Naive B cell (primary cell): ENCODE measurements at regions not wholly inside any gene's neighbourhood (a gene's known extent, or its start where the extent isn't known, plus 50 kb on each side); places are given as distances from the start of the nearest gene placed in this dataset.
"Not testable (repeated sequence)": the region's sequence is repeated elsewhere in the genome, so short reads cannot be mapped to it uniquely, and the experiment has no call there.

Experiments
- ATAC-seq, 2 donors: fragments of 150-1000 bp; cut with Tn5 transposase; 2 replicates each; pipeline ENCODE4 v1.10.0; 2021; ENCODE audit warnings: low read depth in 2 of 2, mild to moderate bottlenecking in 2 of 2, moderate library complexity in 2 of 2
- DNase-seq: peaks from one replicate; pipeline ENCODE4 v3.0.0; 2022
- H3K27ac Mint-ChIP-seq, 6 donors: one replicate each; pipeline ENCODE4 v1.8.0; 2020 to 2022; ENCODE audit warnings: mild to moderate bottlenecking in 6 of 6, mixed read lengths in 6 of 6, moderate library complexity in 5 of 6, inconsistent platforms in 2 of 6
- H3K27me3 Mint-ChIP-seq, 3 donors: one replicate each; pipeline ENCODE4 v1.8.0; 2021 to 2022; ENCODE audit warnings: mixed read lengths in 3 of 3, mild to moderate bottlenecking in 1 of 3
- H3K36me3 Mint-ChIP-seq, 2 donors: one replicate each; pipeline ENCODE4 v1.8.0; 2020 to 2022; ENCODE audit warnings: mixed read lengths in 2 of 2, inconsistent platforms in 1 of 2, mild to moderate bottlenecking in 1 of 2
- H3K4me1 Mint-ChIP-seq, 3 donors: one replicate each; pipeline ENCODE4 v1.8.0; 2020 to 2022; ENCODE audit warnings: mixed read lengths in 3 of 3, inconsistent platforms in 1 of 3, mild to moderate bottlenecking in 1 of 3, moderate library complexity in 1 of 3
- H3K4me3 Mint-ChIP-seq, 8 donors: one replicate each; pipeline ENCODE4 v1.8.0; 2020 to 2022; ENCODE audit warnings: mild to moderate bottlenecking in 8 of 8, mixed read lengths in 8 of 8, moderate library complexity in 8 of 8, inconsistent platforms in 2 of 8
- H3K9me3 Mint-ChIP-seq, 7 donors: one replicate each; pipeline ENCODE4 v1.8.0; 2020 to 2022; ENCODE audit warnings: mixed read lengths in 7 of 7, mild to moderate bottlenecking in 5 of 7, inconsistent platforms in 2 of 7, moderate library complexity in 1 of 7

GRCh38 chr12:25347716-25348592, 97.2 kb upstream of the KRAS start:
- Mint-ChIP-seq H3K27ac (no peak overlapping the region), H3K36me3 (no peaks in the 10 kb centered on the region), H3K4me1 (peaks cover 0 to 1% (median 0%) of the 10 kb centered on the region in 3 donors), H3K4me3 (no peak overlapping the region), H3K27me3 (peaks cover 0 to 5% (median 0%) of the 10 kb centered on the region in 3 donors), H3K9me3 (peaks cover 0 to 4% (median 0%) of the 10 kb centered on the region in 7 donors)
- ATAC-seq (no peak), DNase-seq (no peak)

GRCh38 chr12:25341877-25342276, 91.1 kb upstream of the KRAS start:
- not testable (repeated sequence) for H3K36me3 Mint-ChIP-seq, DNase-seq, H3K27ac Mint-ChIP-seq, H3K4me3 Mint-ChIP-seq, H3K4me1 Mint-ChIP-seq, ATAC-seq, H3K27me3 Mint-ChIP-seq
- H3K9me3 Mint-ChIP-seq: peaks cover 0 to 22% (median 12%) of the 10 kb centered on the region in 7 donors

DNA sequence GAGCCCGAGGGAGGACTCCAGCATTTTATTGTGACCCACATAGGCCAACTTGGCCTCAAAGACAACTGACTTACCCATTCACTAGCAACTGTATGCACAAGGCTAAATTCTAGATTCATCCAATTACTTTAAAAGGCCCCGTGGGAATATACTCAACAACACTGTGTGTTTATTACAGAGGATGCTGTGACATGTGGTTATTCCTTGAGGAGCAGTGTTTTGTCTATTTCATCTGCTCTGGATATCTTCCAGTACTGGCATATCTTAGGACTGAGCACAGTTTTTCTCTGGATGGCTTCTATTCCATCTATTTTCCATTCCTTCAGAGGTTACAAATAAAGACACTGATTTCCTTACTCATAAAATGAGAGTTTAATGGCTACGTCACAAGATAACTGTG, 87.2 kb upstream of the KRAS start:
- Mint-ChIP-seq H3K36me3 (peaks cover 0 to 5% of the 10 kb centered on the region in 2 donors), H3K4me1 (peaks cover 0 to 5% (median 5%) of the 10 kb centered on the region in 3 donors), H3K27me3 (peaks cover 0 to 3% (median 0%) of the 10 kb centered on the region in 3 donors), H3K9me3 (peaks cover 0 to 22% (median 12%) of the 10 kb centered on the region in 7 donors), H3K4me3 (no peak overlapping the region), H3K27ac (no peak overlapping the region)
- ATAC-seq (no peak), DNase-seq (no peak)

DNA sequence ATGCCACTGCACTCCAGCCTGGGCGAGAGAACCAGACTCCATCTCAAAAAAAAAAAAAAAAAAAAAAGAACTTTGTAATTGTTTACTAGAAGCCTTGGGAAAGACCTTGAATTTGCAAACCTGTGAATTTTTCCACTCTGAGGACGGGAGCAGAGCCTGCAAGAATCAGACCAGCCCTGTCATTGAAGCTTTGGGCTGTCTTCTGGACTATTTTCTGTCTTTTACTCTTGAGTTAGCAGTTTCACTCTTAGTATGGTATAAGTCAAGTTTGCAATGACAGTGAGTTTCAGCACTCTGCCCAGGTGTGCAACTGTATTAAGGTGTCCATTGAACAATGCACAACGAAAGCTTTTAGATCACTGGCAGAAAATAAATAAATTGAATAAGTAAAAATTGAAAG, 81.4 kb upstream of the KRAS start:
- H3K36me3 Mint-ChIP-seq: no peaks in the 10 kb centered on the region
- H3K27ac Mint-ChIP-seq: no peak overlapping the region
- H3K27me3 Mint-ChIP-seq: no peaks in the 10 kb centered on the region
- no peaks in the 10 kb centered on the region for H3K9me3 Mint-ChIP-seq
- DNase-seq (no peak), ATAC-seq (no peak)
- H3K4me3 Mint-ChIP-seq: no peak overlapping the region
- H3K4me1 Mint-ChIP-seq: peaks cover 0 to 5% (median 5%) of the 10 kb centered on the region in 3 donors

- Mint-ChIP-seq H3K9me3 (no peaks in the 10 kb centered on the region), H3K4me3 (no peak overlapping the region), H3K36me3 (no peaks in the 10 kb centered on the region), H3K27ac (no peak overlapping the region), H3K27me3 (no peaks in the 10 kb centered on the region), H3K4me1 (peaks cover 0 to 6% (median 3%) of the 10 kb centered on the region in 3 donors)
- DNase-seq (no peak), ATAC-seq (no peak)
Observed at GRCh38 chr12:25328072-25328712, 77.5 kb upstream of the KRAS start.

GRCh38 chr12:25327321-25327720, 76.6 kb upstream of the KRAS start:
- peaks cover 5 to 12% (median 8%) of the 10 kb centered on the region in 3 donors for H3K4me1 Mint-ChIP-seq
- ATAC-seq (no peak), DNase-seq (no peak)
- no peaks in the 10 kb centered on the region for H3K9me3 Mint-ChIP-seq
- no peak overlapping the region for H3K27ac Mint-ChIP-seq
- H3K4me3 Mint-ChIP-seq: no peak overlapping the region
- H3K36me3 Mint-ChIP-seq: no peaks in the 10 kb centered on the region
- H3K27me3 Mint-ChIP-seq: no peaks in the 10 kb centered on the region

GRCh38 chr12:25326326-25326725, 75.6 kb upstream of the KRAS start:
- DNase-seq: no peak
- no peak overlapping the region for H3K4me3 Mint-ChIP-seq
- peaks cover 9 to 19% (median 14%) of the 10 kb centered on the region in 3 donors for H3K4me1 Mint-ChIP-seq

DNA sequence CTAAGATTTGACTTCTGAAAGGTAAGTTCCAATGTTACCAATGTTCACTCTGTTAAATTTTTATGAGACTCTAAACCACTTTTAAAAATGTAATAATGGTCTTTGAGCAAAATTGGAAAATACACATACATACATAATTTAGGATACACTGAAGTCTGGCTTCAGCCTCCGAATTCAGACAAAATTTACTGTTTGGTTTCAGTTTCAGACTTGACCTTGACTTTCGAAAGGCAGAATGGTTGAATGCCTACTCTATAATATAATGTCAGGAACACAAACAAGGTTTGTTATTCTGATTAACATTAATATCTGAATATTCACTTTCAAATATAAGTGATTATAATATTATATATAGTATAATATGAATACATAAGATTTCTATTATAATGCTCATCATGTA, 74.1 kb upstream of the KRAS start:
- no peak for ATAC-seq
- no peak overlapping the region for H3K27ac Mint-ChIP-seq
- no peaks in the 10 kb centered on the region for H3K9me3 Mint-ChIP-seq
- H3K4me3 Mint-ChIP-seq: peak overlapping the region in 1 of 8 donors; percentile 15
- no peaks in the 10 kb centered on the region for H3K27me3 Mint-ChIP-seq
- peaks cover 21 to 34% (median 27%) of the 10 kb centered on the region in 3 donors for H3K4me1 Mint-ChIP-seq
- no peaks in the 10 kb centered on the region for H3K36me3 Mint-ChIP-seq
- no peak for DNase-seq

More at GRCh38 chr12:25326326-25326725, 75.6 kb upstream of the KRAS start:
- no peak for ATAC-seq
- Mint-ChIP-seq H3K27ac (no peak overlapping the region), H3K9me3 (no peaks in the 10 kb centered on the region), H3K27me3 (no peaks in the 10 kb centered on the region), H3K36me3 (no peaks in the 10 kb centered on the region)

DNA sequence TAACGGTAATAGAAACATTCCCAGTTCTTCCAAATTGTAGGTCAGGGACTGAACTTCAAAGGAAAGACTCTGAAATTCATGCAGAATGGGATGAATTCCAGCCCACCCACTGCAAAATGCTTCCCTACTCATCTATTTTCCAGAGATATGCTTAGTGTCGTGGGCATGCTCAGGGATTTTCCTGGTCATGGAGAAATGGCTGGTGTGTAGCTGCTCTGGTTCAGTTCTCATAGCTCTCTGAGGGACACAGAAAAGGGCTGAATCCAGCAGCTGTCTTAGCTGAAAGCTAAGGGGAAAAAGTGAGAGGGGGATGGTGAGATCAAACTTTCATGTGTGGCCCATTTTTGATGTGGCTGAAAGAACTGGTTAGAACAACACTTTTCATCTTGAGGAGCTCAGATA, 72.9 kb upstream of the KRAS start:
- DNase-seq: no peak
- Mint-ChIP-seq H3K4me3 (peak overlapping the region in 1 of 8 donors; percentile 61), H3K4me1 (peaks cover 28 to 38% (median 32%) of the 10 kb centered on the region in 3 donors), H3K27me3 (no peaks in the 10 kb centered on the region), H3K9me3 (no peaks in the 10 kb centered on the region), H3K36me3 (no peaks in the 10 kb centered on the region), H3K27ac (peak overlapping the region in 1 of 6 donors; percentile 51)
- ATAC-seq: no peak

DNA sequence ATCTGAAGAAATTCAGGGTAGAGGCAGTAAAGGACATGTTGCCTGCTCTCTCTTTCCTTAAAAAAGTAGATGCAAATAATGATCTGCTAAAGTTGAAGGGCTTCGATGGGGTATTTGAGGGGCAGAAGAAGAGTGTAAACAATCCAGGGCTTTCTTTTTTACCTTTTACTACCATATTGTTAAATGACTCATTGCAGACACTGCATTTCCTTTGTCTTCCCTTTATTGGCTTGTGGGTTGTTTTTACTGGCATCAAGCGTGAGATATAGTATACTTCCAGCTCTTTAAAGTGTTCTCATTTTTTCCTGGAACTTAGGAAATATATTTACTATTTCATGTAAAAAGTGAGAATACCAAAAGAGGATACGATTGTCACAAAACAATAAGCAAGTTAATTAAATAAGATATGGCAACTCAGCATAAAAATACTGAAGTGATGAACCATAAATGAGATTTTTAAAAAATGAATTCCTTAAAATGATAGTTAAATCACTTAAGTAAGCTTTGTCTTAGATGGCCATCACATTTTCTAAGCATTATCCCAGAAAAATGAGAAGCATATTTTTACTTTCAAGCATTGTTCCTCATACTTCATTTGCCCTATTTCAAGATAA, 72.3 kb upstream of the KRAS start:
- H3K27ac Mint-ChIP-seq: peak overlapping the region in 4 of 6 donors; percentile 0 to 78 (median 38)
- H3K4me3 Mint-ChIP-seq: no peak overlapping the region
- H3K9me3 Mint-ChIP-seq: no peaks in the 10 kb centered on the region
- H3K4me1 Mint-ChIP-seq: peaks cover 28 to 38% (median 33%) of the 10 kb centered on the region in 3 donors
- no peak for ATAC-seq
- H3K27me3 Mint-ChIP-seq: no peaks in the 10 kb centered on the region
- no peaks in the 10 kb centered on the region for H3K36me3 Mint-ChIP-seq
- DNase-seq: no peak

- ATAC-seq (peak in 1 of 2 donors; percentile 27), DNase-seq (no peak)
- Mint-ChIP-seq H3K4me1 (peaks cover 33 to 45% (median 37%) of the 10 kb centered on the region in 3 donors), H3K27me3 (no peaks in the 10 kb centered on the region), H3K9me3 (no peaks in the 10 kb centered on the region), H3K4me3 (peak overlapping the region in 3 of 8 donors; percentile 3 to 32 (median 12)), H3K27ac (peak overlapping the region in 4 of 6 donors; percentile 0 to 86 (median 42)), H3K36me3 (no peaks in the 10 kb centered on the region)
Observed at GRCh38 chr12:25322351-25322750, 71.6 kb upstream of the KRAS start.

DNA sequence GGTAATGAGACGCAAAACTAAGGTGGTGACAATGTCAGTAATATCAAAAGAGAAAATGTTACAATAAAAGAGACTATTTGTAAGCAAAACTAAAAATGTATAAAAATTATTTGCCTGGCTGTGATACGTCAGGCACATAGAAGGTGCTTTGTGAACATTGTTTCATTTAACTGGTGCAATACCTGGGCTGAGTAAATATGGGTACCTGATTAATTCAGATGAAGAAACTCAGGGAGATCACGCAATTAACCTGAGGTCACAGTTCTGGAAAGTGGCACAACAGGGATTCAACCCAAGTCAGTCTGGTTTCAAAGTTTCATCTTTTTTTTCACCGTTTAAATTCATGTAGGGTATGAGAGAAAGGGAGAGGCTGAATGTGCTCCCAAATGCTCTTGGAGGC, 71.0 kb upstream of the KRAS start:
- no peaks in the 10 kb centered on the region for H3K27me3 Mint-ChIP-seq
- H3K27ac Mint-ChIP-seq: peak overlapping the region in 4 of 6 donors; percentile 0 to 78 (median 10)
- no peak overlapping the region for H3K4me3 Mint-ChIP-seq
- no peaks in the 10 kb centered on the region for H3K9me3 Mint-ChIP-seq
- DNase-seq (no peak), ATAC-seq (no peak)
- no peaks in the 10 kb centered on the region for H3K36me3 Mint-ChIP-seq
- H3K4me1 Mint-ChIP-seq: peaks cover 35 to 48% (median 37%) of the 10 kb centered on the region in 3 donors
